Hematopoietic multipotent progenitor cell (in vitro differentiated cells): ENCODE measurements at regions not wholly inside any gene's neighbourhood (a gene's known extent, or its start where the extent isn't known, plus 50 kb on each side); places are given as distances from the start of the nearest gene placed in this dataset.
"Not testable (repeated sequence)": the region's sequence is repeated elsewhere in the genome, so short reads cannot be mapped to it uniquely, and the experiment has no call there.

Source experiments
- DNase-seq, 3 donors: peaks; one replicate each; pipeline ENCODE4 v3.0.0-alpha.2; 2011 to 2015; ENCODE audit warnings: low read depth in 2 of 3, low spot score in 2 of 3

DNA sequence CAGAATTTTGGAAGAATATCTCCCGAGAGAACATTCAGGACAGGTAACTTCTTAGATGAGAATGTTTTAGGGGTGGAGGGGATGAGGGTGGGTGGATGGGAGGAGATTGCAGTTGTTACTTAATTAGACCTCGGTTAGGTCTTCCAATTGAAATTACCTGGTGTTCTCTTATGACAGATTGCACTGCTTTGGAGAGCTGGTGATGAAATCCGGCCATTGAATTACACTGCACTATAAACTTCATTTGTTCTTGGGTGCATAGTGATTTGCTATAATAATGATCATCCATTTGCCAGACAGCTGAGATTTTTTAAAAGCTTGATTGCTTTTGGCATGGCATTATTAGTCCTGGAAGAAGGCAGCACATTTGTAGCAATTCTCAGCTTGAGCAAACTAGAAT, 427.6 kb downstream of the GBA3 start:
- DNase-seq, result no peak

DNA sequence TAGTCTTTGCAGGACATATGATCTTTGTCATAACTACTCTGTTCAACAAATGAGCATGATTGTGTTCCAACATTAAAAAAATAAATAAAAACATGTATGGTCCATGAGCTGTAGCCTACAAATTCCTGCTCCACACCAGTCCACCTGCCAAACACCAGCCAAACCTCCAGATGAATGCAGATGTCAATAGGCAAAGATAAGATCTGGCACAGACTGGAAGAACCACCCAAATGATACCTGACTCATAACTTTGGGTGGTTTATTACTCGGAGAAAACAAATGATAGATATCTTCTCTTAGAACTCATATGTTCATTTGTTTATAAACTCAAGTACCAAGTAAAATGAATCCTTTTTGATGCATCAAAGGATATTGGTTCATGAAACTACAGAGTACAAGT, 425.1 kb downstream of the GBA3 start:
- no peak for DNase-seq

DNA sequence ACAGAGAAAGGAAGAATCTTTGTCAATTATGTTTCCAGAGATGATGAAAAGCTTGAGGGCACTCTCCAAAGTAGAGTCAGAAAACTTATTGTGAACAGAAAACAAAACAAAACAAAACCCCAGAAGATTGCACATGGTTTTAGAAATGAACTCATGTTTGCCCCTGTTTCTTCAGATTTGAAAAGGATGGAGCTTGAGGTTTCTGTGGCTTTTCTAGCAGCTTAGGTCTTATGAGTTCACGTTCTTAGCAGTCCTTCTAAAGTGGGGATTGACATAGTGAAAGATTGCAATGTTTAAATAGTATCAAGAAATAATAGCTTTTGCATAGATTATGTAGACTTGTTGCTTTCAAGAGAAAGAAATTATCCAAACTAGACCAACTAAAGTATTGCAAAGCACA, 421.8 kb downstream of the GBA3 start:
- DNase-seq, result no peak

DNA sequence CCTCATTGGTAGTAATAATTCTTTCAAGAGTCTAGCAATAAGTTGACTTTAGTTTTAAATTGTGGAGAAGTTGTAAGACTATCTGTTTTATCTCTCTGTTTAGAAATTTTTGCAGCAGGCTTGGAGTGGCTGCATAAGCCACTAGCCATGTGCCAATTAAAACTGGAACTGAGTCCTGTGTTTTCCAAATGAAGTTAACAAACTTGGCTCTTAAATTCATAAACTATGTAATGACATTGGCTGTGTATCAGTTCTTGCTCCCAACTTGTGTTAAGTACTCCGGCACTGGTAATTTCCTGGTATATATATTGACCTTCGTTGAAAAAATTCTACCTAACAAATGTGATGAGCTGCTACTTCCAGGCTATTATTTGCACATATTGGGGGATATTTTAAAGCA, 420.4 kb downstream of the GBA3 start:
- DNase-seq, result no peak

DNA sequence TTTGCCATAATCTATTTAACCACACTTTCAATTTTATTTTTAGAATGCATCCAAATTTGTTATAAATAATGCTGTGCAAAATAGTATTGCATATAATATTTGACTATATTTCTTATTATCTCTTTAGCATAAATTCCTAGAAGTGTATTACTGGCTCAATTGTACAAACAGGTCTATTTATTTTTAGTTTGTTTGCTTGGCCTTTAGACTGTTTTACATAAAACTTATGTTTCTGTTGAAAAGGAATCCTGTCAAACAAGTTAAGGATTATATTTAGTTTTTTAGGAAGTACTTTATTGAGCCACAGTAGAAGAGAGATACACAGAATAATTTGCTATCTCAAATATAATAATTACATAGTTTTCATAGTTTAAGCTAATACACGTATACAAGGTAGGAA, 413.8 kb downstream of the GBA3 start:
- no peak for DNase-seq

DNA sequence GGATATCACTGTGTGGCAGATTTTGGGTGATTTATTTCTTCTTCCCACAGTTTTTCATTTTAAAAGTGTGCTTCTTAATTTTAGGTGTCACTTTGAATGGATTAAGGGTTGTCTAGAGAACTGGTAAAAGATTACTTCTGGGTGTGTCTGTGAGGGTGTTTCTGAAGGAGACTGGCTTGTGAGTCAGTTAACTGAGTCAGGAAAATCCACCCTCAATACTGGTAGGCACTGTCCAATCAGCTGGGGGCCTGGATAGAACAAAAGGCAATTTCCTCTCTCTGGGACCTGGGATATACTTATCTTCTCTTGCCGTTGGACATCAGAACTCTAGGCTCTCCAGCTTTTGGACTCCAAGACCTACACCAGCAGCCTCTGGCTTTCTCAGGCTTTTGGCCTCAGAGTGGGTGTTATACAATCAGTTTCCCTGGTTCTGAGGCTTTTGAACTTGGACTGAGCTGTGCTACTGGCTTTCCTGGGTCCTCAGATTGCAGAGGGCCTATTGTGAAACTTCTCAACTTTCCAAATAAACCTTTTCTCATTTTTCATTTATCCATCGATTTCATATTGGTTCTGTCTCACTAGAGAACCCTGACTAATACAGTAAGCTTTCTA, 413.1 kb downstream of the GBA3 start:
- no peak for DNase-seq

DNA sequence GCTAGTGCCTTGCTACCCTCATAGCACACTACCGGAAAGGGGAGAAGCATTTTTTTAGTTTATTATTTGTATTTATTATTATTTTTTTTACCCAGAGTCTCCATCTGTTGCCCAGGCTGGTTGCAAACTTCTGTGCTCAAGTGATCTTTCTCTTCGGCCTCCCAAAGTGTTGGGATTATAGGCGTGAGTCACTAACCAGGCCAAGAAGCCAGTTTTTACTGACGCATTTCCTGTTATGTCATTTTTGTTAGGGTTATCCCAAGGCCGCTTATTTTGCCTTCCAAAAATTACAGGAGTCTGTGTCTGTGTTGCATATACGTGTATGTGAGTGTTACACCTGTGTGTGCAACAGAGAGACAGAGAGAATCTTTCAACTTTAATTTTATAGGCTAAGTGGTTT, 404.5 kb downstream of the GBA3 start:
- DNase-seq, result no peak

DNA sequence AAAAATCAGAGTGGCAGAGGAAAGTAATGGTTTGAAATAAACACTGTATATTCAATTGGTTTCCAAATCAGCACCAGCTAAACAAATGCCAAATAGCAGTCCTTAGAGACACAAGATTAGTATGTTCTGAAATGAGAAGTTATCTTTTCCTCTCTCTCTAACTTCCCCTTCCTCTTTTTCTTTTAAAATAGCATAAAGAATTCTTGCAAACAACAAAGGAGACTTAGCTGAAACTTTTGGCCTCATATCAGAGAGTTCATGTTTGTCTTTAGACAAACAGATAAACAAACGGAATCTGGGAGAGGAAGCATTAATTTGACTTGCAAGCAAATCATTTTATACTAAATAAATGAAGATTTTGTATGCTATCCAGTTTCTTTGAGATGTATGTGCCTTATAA, 399.0 kb downstream of the GBA3 start:
- DNase-seq, result peak in 1 of 3 donors; percentile 29

DNA sequence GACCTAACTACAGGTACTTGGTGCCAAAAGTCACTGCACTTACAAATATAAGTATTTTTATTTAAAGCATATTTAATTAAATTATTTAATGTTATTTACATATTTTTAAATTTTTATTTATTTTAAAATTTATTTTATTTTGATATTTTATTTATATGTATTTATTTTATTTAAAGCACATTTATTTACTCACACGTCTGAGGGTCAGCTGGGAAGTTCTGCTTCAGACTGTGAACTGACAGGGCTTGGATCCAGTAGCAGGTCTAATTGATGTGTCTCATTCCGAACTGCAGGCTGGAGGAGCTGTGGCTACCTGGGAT, 392.5 kb downstream of the GBA3 start:
- no peak for DNase-seq

DNA sequence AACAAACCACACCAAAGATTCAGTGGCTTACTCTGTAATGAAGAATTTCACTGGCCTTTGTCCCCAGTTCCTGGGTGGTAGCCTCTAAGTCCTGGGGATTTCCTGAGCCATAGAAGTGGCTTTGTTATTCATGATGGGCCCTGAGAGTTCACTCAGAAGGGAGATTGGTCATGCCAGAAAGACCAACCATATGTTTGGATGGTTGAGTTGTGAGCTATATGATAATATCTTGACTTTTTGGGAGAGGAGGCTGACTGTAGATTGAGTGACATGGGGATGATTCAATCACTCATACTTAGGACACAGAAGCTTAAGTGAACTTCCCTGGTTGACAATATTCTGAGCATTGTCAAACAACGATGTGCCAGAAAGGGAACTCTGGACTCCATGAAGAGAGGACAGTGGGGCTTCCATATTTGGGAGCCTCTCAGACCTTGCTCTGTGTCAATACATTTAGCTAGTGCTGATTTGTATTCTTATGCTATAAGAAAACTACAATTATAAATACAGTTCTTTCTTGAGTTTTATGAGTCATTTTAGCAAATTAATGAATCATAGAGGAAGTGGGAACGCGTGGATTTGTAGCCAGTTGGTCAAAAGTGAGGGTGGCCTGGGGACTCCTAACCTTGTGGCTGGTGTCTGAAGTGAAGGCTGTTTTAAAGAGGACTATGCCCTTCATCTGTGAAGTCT, 392.0 kb downstream of the GBA3 start:
- DNase-seq, result no peak

DNA sequence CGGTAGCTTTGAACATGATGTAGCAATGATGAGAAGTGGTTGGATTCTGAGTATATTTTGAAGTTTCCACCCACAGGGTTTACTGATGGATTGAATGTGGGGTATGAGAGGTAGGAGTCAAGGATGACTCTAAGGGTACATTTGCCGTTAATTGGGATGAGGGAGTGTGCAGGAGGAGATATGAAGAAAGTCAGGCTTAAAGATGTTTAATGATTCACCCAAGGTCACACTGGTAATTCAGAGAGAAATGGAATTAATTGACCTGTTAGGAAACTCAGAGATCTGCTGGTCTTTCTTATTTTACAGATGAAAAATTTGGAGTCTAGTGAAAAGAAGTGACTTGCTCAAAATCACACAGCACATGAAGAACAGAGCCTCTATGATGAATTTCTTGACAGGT, 390.7 kb downstream of the GBA3 start:
- DNase-seq, result no peak

DNA sequence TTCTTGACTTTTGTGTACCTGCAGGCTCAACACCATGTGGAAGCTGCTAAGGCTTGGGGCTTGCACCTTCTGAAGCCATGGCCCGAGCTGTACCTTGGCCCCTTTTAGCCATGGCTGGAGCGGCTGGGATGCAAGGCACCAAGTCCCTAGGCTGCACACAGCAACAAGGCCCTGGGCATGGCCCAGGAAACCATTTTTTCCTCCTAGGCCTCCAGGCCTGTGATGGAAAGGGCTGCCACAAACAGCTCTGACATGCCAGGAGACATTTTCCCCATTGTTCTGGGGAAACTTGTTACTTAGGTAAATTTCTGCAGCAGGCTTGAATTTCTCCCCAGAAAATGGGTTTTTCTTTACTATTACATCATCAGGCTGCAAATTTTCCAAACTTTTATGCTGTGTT, 387.4 kb downstream of the GBA3 start:
- not testable (repeated sequence) for DNase-seq

DNA sequence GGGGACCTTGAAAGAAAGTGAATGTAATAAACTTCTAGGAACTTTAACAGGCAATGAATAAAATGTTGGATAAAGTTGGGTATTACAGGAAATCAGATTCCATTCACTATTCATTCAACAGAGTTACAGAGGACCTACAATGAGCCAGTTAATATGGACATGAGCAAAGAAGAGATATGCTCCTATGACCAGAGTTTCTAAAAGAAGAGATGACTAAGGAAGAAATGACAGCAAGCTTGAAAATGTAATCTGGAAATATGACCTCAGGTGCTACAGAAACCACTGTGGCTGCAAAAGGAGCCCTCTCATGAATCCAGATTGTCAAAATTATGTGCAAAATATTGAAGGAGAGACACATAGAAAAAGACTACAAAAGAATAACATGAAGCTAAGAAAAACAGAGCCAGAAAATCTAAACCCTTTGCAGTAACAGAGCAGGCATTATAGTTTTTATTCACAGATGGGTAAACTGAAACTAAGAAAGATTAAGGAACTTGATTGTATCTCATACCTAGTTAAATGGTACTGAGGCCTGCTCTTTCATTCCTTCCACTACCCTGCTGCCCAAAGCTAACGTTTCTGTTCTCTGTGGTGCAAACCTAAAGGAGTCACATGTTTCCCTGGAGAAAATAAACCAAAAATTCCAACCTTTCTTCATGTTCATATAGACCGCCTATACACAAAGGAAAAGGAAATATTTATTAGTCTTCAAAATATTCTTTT, 378.3 kb downstream of the GBA3 start:
- no peak for DNase-seq

DNA sequence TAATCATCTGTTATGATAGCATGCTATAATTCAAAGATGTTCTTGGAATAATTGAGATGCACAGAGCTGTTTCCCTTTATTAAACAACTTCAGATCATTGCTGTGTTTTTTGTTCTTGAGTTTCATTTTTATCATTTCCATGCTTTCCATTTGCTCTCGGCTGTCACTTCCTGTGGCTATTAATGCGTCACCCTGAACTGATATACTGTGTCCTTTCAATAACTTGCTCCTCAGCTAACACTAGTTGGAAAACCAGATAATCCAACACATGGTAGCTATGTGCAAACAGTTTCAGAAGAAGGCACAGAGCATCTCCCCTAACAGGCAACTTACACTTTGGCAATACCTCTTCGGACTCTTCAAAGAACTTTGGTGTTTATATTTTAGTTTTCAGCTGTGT, 376.0 kb downstream of the GBA3 start:
- DNase-seq, result no peak

DNA sequence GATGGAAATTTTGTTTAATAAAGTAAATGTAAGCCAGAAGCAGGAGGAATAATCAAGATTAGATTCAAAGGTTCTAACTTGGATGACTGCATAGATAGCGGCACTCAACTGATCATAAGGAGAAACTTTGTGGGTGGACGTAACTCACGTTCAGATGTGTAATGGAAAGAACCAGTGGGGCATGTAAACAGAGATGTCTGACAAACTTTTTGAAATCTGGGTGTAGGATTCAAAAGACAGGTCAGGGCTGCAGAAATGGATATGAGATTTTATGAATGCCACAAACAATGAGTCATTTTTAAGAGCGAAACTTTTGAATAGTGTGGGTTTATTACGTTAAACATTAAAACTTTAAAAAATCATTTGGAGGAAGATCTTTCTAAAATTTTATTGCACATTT, 375.6 kb downstream of the GBA3 start:
- DNase-seq, result no peak

DNA sequence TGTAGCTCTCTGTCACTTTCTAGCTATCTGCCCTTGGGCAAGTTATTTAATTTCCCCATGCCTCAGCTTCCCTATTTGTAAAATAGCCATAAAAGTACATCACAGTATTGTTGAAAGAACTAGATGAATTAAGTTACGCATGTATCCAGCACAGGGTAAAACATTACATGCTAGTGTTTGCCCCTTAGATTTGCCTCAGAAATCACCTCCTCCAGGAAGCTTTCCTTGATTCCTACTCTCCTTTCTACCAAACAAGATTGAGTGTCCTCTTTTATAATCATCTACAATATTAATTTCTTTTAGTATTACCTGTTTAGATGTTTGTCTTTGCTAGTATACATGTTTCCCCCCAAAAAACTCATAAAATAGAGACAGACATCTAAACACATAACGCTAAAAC, 369.5 kb downstream of the GBA3 start:
- no peak for DNase-seq

DNA sequence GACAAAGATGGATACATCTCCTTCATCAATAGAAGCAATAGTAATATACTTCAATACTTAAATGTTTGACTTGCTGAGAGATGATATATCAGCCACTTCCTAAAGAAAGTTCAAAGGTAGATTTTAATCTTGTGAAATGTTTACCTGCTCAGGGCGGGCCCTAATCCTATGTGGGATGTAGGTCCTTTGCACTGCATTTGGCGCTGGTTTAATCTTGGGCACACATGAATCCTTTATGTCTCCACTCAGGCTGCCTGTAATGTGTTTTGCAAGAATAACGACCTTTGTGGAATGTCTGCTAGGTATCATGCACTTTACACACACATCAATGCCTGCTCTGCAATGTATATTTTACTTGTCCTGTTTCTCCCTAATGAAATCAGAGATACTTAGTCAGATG, 368.7 kb downstream of the GBA3 start:
- DNase-seq, result no peak

DNA sequence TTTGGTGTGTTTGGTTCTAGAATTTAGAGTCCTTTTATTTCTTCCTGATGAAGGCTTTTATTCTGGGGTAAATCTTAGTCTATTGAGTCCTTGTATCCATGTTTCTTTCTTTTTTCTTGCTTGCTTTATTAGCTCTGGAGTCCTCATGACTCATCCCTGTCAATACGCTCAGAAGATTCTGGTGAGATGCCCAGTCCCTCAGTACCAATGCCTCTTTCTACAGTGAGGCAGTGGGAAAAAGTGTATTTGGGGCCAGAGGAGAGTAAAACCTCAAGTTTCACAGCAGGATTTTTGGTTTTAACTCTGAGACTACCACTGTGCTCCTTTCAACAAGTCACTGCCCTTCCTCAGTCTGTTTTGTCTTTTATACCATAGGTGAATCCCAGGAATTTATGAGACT, 368.0 kb downstream of the GBA3 start:
- no peak for DNase-seq

DNA sequence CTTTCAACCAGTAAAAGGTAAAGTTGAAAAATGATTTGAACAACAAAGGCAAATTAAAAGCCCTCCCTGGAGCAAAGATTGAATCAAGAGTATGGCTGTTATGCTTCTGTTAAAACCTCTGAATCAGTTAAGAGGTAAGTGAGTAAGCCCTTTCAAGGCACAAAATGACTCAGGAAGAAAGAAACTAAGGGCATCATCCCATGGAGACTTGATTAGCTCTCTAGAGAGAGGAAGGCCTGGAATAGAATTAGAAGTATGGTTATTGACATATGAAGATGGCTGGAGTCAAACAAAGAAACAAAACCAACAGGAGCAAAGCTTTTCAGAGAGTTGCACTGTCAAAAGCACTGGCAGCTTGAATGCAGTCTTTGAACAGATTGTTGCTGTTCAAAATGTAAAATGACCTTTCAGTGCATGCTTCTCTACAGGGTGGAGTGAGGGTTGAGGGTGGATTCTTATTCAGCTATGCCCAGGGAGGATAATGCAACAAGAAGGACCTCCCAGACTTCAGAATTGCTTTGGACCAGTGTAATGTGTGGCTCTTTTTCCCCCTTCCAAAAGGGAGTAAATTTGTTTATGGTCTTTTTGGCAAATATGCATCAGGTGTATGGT, 365.5 kb downstream of the GBA3 start:
- DNase-seq, result no peak

DNA sequence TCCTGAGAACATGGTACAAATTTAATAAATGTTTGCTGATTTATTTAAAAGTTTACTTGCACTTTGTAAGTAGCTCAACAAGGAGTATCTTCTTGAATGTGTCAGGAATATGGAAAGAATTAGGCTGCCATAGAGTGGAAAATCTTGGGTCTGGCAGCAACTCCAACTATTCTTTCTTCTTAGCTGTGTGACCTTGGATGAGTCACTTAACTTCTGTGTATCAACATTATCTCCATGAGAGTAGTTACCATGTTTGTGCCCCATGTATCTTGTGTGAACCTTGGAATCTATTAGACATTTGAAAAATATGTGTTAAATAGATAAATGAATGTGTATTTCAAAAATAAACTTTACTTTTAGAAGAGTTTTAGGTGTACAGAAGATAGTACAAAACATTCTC, 348.8 kb downstream of the GBA3 start:
- DNase-seq, result no peak

DNA sequence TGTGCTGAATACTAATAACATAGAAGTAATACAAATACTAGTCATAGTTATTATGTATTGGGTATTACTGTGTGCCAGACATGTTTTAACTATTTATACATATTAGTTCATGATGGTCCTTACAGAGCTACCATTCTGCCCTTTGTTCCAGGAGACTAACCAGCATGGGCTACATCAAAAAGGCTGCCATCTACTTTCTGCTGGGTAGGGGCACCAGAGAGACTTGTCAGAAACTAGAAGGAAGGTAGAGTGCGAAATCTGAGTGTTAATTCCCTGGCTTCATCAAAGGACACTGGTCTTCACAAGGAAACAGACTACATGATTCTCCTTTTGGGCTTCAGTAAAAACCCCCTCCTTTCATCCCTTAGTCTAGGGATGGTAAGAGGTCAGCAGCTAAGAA, 347.8 kb downstream of the GBA3 start:
- no peak for DNase-seq

DNA sequence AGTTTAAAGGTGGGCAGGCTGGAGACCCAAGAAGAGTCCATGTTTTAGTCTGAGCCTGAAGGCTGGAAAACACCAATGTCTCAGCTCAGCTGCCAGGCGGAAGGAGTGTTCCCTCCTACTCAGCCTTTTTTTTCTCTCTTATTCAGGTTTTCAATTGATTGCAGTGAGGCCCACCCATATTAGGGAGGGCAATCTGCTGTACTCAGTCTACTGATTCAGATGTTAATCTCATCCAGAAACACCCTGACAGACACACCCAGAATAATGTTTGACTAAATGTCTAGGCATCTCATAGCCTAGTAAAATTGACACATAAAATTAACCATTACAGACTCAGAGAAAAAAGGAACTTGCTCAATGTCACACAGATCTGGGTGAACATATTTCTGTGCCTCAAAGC, 347.1 kb downstream of the GBA3 start:
- DNase-seq, result no peak
